Transverse colon (tissue), 4 donors: ENCODE measurements at regions not wholly inside any gene's neighbourhood (a gene's known extent, or its start where the extent isn't known, plus 50 kb on each side); places are given as distances from the start of the nearest gene placed in this dataset.

Experiments used
- EP300 ChIP-seq: sonication (generic); formaldehyde crosslinking; IDR thresholded peaks from one replicate; pipeline ENCODE4 v1.6.1; 2017; ENCODE audit warnings: antibody characterized with exemption, low read depth
- POLR2A ChIP-seq: fragments of 450-650 bp; IDR thresholded peaks from one replicate; pipeline ENCODE4 v1.6.1; 2016; ENCODE audit warnings: antibody characterized with exemption, mild to moderate bottlenecking, moderate library complexity
- POLR2AphosphoS5 ChIP-seq, 3 donors: sonication (generic); formaldehyde crosslinking; IDR thresholded peaks; one replicate each; pipeline ENCODE4 v1.6.1; 2016; ENCODE audit warnings: antibody characterized with exemption in 3 of 3
- TF ChIP-seq, protein P1 (sequence below), 5 experiments: fragments of 200-600 bp in 3 of 5; fragments of 450-650 bp in 2 of 5; sonication (generic) in 3 of 5; IDR thresholded peaks; 1 replicate in 2 of 5; 2 replicates in 3 of 5; pipeline ENCODE4 v1.5.1; 2016 to 2017; ENCODE audit warnings: antibody characterized with exemption in 5 of 5, inconsistent platforms in 3 of 5, mild to moderate bottlenecking in 2 of 5, moderate library complexity in 1 of 5

DNA sequence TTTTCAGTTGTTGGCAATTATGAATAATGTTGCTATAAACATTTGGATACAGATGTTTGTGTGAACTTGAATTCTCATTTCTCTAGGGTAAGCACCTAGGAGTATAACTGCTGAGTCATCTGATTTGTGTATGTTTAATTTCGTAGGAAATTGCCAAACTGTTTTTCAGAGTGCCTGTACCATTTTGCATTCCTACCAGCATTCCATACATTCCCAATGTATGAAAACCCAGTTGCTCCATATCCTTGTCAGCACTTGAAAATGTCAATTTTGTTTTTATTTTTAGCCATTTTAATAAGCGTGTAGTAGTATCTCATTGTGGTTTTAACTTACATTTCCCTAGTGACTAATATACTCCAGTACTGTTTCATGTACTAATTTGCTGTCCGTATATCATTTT lies 98.5 kb upstream of the TSC22D2 start:
- TF ChIP-seq, protein P1, sequence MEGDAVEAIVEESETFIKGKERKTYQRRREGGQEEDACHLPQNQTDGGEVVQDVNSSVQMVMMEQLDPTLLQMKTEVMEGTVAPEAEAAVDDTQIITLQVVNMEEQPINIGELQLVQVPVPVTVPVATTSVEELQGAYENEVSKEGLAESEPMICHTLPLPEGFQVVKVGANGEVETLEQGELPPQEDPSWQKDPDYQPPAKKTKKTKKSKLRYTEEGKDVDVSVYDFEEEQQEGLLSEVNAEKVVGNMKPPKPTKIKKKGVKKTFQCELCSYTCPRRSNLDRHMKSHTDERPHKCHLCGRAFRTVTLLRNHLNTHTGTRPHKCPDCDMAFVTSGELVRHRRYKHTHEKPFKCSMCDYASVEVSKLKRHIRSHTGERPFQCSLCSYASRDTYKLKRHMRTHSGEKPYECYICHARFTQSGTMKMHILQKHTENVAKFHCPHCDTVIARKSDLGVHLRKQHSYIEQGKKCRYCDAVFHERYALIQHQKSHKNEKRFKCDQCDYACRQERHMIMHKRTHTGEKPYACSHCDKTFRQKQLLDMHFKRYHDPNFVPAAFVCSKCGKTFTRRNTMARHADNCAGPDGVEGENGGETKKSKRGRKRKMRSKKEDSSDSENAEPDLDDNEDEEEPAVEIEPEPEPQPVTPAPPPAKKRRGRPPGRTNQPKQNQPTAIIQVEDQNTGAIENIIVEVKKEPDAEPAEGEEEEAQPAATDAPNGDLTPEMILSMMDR (IDR thresholded peaks at IDR 0.05): no peak
- no peak for TF ChIP-seq POLR2A
- no peak for TF ChIP-seq POLR2AphosphoS5 (IDR thresholded peaks at IDR 0.05)
- no peak for TF ChIP-seq EP300
